ENCODE measurements at regions not wholly inside any gene's neighbourhood (a gene's known extent, or its start where the extent isn't known, plus 50 kb on each side); places are given as distances from the start of the nearest gene placed in this dataset.

GRCh38 chr2:187136646-187137045, 287.7 kb upstream of the ZSWIM2 start:
- H3K79me2 ChIP-seq (replicated peaks; ENCODE audit: insufficient read depth): no peaks in the 10 kb centered on the region
- Mint-ChIP-seq H3K27ac (no peak overlapping the region), H3K36me3 (ENCODE audit: low read depth) (no peaks in the 10 kb centered on the region), H3K4me3 (no peak overlapping the region), H3K4me1 (no peaks in the 10 kb centered on the region), H3K27me3 (ENCODE audit: insufficient read depth, low read depth, poor library complexity) (no peaks in the 10 kb centered on the region), H3K9me3 (no peaks in the 10 kb centered on the region)
- ATAC-seq (no peak), DNase-seq (ENCODE audit: low spot score) (no peak)
- H3K4me3 ChIP-seq: no peak overlapping the region
- no peak overlapping the region for H3K4me2 ChIP-seq
- H3K27ac ChIP-seq (ENCODE audit: low read depth): no peak overlapping the region
- no peaks in the 10 kb centered on the region for H3F3A ChIP-seq (replicated peaks; ENCODE audit: low read depth)
- no peaks in the 10 kb centered on the region for H3K27me3 ChIP-seq (ENCODE audit: insufficient read depth)
- no peaks in the 10 kb centered on the region for H4K20me1 ChIP-seq (replicated peaks; ENCODE audit: insufficient read depth)
- no peaks in the 10 kb centered on the region for H3K36me3 ChIP-seq (ENCODE audit: insufficient read depth)
- H2AFZ ChIP-seq: no peak overlapping the region; the same call in 1 of the 2 replicates
- TF ChIP-seq, protein P1, sequence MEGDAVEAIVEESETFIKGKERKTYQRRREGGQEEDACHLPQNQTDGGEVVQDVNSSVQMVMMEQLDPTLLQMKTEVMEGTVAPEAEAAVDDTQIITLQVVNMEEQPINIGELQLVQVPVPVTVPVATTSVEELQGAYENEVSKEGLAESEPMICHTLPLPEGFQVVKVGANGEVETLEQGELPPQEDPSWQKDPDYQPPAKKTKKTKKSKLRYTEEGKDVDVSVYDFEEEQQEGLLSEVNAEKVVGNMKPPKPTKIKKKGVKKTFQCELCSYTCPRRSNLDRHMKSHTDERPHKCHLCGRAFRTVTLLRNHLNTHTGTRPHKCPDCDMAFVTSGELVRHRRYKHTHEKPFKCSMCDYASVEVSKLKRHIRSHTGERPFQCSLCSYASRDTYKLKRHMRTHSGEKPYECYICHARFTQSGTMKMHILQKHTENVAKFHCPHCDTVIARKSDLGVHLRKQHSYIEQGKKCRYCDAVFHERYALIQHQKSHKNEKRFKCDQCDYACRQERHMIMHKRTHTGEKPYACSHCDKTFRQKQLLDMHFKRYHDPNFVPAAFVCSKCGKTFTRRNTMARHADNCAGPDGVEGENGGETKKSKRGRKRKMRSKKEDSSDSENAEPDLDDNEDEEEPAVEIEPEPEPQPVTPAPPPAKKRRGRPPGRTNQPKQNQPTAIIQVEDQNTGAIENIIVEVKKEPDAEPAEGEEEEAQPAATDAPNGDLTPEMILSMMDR (conservative IDR thresholded peaks at IDR 0.05; ENCODE audit: low read depth in 2 of 2): no peak
- H3K4me1 ChIP-seq (ENCODE audit: insufficient read depth): no peaks in the 10 kb centered on the region
- H3K9me2 ChIP-seq (ENCODE audit: insufficient read depth): no peaks in the 10 kb centered on the region

GRCh38 chr2:187134306-187134705, 285.3 kb upstream of the ZSWIM2 start:
- Mint-ChIP-seq H3K36me3 (ENCODE audit: low read depth) (no peaks in the 10 kb centered on the region), H3K4me1 (no peaks in the 10 kb centered on the region; the same call in 2 of the 3 replicates)

More at GRCh38 chr2:187134306-187134705, 285.3 kb upstream of the ZSWIM2 start:
- Histone ChIP-seq H4K20me1 (replicated peaks; ENCODE audit: insufficient read depth) (no peaks in the 10 kb centered on the region), H3K27ac (ENCODE audit: low read depth) (no peak overlapping the region), H3K79me2 (replicated peaks; ENCODE audit: insufficient read depth) (no peaks in the 10 kb centered on the region), H3K36me3 (ENCODE audit: insufficient read depth) (no peaks in the 10 kb centered on the region), H2AFZ (no peak overlapping the region), H3K4me3 (no peak overlapping the region), H3K27me3 (ENCODE audit: insufficient read depth) (no peaks in the 10 kb centered on the region), H3K4me1 (ENCODE audit: insufficient read depth) (no peaks in the 10 kb centered on the region), H3K9me2 (ENCODE audit: insufficient read depth) (no peaks in the 10 kb centered on the region), H3F3A (replicated peaks; ENCODE audit: low read depth) (no peaks in the 10 kb centered on the region), H3K4me2 (no peak overlapping the region)
- H3K9me3 Mint-ChIP-seq: no peaks in the 10 kb centered on the region
- DNase-seq (ENCODE audit: low spot score) (no peak), ATAC-seq (no peak)
- no peaks in the 10 kb centered on the region for H3K27me3 Mint-ChIP-seq (ENCODE audit: insufficient read depth, low read depth, poor library complexity)
- H3K27ac Mint-ChIP-seq: no peak overlapping the region
- H3K4me3 Mint-ChIP-seq: no peak overlapping the region
- TF ChIP-seq EZH2phosphoT487 (IDR thresholded peaks at IDR 0.05; ENCODE audit: unreplicated experiment) (no peak), ZNF114 (CRISPR knock-in tag; IDR thresholded peaks at IDR 0.05) (no peak), STAT1 (IDR thresholded peaks at IDR 0.05; ENCODE audit: unreplicated experiment) (no peak), ZNF331 (CRISPR knock-in tag; IDR thresholded peaks at IDR 0.05; ENCODE audit: low read depth) (no peak), POLR2AphosphoS5 (IDR thresholded peaks at IDR 0.05; ENCODE audit: low read depth) (no peak), EZH2 (IDR thresholded peaks at IDR 0.05; ENCODE audit: low read depth, unreplicated experiment) (no peak), JUNB (IDR thresholded peaks at IDR 0.05; ENCODE audit: unreplicated experiment) (no peak)
- TF ChIP-seq, protein P2, sequence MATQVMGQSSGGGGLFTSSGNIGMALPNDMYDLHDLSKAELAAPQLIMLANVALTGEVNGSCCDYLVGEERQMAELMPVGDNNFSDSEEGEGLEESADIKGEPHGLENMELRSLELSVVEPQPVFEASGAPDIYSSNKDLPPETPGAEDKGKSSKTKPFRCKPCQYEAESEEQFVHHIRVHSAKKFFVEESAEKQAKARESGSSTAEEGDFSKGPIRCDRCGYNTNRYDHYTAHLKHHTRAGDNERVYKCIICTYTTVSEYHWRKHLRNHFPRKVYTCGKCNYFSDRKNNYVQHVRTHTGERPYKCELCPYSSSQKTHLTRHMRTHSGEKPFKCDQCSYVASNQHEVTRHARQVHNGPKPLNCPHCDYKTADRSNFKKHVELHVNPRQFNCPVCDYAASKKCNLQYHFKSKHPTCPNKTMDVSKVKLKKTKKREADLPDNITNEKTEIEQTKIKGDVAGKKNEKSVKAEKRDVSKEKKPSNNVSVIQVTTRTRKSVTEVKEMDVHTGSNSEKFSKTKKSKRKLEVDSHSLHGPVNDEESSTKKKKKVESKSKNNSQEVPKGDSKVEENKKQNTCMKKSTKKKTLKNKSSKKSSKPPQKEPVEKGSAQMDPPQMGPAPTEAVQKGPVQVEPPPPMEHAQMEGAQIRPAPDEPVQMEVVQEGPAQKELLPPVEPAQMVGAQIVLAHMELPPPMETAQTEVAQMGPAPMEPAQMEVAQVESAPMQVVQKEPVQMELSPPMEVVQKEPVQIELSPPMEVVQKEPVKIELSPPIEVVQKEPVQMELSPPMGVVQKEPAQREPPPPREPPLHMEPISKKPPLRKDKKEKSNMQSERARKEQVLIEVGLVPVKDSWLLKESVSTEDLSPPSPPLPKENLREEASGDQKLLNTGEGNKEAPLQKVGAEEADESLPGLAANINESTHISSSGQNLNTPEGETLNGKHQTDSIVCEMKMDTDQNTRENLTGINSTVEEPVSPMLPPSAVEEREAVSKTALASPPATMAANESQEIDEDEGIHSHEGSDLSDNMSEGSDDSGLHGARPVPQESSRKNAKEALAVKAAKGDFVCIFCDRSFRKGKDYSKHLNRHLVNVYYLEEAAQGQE (IDR thresholded peaks at IDR 0.05; ENCODE audit: unreplicated experiment): no peak

All from GM23338 (cell line).